ENCODE measurements at regions not wholly inside any gene's neighbourhood (a gene's known extent, or its start where the extent isn't known, plus 50 kb on each side); places are given as distances from the start of the nearest gene placed in this dataset.
"Not testable (repeated sequence)": the region's sequence is repeated elsewhere in the genome, so short reads cannot be mapped to it uniquely, and the experiment has no call there.

DNA sequence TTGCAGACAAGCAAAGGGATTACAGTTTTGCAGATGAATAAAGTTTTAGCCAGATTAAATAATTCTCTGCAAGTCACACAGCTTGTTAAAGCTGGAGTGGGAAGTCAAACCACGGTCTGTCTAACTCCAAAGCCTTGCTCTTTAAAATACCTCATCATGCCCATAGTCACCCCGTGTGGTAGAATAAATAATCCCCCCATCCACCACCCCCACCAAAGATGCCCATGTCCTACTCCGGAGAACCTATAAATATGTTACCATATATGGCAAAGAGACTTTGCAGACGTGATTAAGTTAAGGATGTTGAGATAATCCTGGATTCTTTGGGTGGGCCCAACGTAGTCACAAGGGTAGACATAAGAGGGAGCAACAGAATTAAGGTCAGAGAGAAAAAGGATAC is 118.7 kb downstream of the BEND2 start:
- DNase-seq: no peak

DNA sequence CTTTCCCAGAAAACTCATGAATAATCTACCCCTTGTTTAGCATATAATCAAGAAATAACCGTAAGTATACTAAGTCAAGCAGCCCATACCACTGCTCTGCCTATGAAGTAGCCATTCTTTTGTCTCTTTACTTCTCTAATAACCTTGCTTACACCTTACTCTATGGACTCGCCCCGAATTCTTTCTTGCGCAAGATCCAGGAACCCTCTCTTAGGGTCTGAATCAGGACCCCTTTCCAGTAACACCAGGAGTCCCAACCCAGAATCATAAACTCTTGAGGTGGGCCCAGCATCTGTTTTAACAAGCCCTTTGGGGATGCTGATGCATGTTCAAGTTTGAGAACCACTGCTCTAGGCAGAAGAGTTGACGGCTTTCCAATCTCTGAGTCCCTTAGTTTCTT is 119.6 kb downstream of the BEND2 start:
- no peak for DNase-seq

DNA sequence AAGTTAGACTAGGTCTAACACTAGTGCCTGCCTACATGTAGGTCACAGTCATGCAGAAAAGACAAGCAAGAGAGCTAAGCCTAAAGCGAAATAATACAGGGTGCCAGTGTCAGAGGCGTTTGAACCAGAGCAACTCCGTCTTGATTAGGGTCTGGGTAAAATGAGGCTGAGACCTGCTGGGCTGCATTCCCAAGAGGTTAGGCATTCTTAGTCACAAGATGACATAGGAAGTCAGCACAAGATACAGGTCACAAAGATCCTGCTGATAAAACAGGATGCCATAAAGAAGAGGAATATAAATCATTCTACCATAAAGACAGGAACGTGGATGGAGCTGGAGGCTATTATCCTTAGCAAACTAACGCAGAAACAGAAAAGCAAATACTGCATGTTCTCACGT is 120.9 kb downstream of the BEND2 start:
- DNase-seq: no peak

DNA sequence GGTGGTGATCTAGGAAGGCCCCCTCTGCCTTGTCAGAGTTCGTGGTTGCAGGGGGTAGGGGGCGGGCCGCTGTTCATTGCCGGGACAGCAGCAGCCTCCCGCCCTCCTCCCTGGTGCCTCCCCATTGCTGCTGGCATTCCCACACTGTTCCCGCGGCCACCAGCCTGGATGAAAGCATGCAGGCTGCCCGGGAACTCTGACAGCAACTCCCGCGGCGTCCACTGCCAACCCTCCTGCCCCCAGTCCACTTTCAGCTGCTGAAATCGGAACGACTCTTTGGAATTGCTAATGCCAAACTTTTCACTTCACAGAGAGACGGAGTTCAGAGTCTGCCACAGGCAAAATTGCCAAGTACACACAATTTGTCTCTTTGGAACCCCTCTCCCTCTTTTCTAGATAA is 121.9 kb downstream of the BEND2 start:
- DNase-seq: peak; percentile 2

DNA sequence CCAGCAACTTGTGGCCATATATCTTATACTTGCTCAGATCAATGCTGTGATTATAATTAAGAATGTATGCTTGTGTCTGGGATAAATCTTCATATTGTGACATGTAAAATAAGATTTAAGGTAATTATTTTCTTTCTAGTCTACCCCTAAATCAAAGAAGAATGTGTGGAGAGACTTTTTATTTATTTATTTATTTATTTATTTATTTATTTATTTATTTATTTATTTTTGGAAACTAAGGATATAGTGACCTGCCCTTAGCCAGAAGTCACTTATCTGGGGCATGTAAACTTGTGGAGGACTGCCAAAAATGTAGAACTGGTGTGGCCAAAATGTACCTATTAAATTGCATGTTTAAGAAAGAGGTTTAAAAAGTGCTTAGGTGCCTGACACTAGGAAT is 144.3 kb downstream of the BEND2 start:
- no peak for DNase-seq

DNA sequence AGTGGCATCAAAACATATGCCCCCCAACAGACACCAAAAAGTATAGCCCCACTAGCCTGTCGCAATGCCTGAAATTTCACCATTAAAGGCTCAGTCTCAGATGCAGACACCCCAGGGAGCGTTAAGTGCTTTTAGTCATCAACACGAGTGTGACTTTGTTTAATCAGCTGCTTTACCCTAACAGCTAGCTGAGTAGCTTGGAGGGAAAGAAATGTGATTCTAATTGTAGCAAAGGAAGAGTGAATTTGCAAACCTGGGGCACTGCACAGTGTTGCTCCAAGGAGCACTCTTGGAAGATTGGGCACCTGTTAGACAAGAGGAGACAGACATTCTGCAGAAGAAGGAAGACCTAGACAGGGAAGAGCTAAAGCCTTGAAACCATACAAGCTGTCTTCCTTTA is 145.1 kb downstream of the BEND2 start:
- DNase-seq: no peak

DNA sequence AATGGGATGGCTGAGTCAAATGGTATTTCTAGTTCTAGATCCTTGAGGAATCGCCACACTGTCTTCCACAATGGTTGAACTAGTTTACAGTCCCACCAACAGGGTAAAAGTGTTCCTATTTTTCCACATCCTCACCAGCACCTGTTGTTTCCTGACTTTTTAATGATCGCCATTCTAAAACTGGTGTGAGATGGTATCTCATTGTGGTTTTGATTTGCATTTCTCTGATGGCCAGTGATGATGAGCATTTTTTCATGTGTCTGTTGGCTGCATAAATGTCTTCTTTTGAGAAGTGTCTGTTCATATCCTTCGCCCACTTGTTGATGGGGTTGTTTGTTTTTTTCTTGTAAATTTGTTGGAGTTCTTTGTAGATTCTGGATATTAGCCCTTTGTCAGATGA is 152.6 kb downstream of the BEND2 start:
- not testable (repeated sequence) for DNase-seq

DNA sequence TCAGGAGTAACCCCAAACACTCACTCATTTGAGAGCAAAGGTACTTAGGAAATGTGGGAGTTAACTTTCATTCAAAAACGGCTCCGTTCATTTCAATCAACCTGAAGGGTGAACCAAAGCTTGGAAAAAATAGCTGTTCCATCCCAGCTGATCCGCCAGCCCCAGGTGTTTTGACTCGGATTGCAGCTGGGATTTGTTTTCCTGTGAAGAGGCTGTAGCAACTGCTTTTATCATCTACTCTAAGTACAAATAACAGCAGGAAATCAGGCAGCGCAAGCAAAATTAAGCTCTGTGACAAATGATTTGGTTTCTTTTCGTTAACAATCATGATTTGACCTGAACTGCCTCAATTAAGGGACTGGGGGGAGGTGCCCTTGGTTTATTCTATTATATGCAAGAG is 154.7 kb downstream of the BEND2 start:
- no peak for DNase-seq

DNA sequence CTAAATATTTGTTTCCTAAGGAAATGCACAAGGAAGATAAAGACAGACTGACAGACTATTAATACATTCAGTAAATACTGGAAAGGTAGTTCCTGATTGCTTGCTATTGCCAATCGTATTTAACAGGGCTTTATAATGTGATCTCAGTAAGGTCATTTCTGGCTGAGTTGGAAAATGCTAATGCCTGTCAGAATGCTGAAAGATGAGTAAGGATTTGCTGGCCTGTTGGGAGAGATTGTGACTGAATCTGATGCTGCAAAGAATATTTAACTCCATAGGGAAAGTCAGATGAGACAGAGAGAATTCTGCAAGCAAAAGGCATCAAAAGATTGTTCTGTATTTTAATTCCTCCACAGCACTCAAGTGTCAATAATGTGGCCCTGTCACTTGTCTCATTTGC is 169.0 kb downstream of the BEND2 start:
- no peak for DNase-seq

DNA sequence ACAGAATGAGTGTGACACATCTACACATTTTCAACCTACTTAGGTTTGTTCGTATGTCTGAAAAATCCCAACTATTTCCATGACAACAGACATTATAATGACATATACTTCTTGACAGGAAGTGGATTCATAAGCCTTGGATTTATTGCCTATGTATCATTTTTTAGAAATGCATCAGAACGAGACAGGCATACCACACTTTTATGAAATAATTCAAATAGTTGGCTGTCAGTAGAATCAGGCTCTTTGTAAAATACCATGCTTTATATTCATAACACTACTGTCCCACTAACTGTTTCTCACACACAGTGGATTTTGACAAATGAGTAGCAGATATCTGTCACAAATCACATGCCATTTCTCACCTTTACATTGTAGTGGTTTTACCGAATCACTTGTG is 173.2 kb downstream of the BEND2 start:
- no peak for DNase-seq

DNA sequence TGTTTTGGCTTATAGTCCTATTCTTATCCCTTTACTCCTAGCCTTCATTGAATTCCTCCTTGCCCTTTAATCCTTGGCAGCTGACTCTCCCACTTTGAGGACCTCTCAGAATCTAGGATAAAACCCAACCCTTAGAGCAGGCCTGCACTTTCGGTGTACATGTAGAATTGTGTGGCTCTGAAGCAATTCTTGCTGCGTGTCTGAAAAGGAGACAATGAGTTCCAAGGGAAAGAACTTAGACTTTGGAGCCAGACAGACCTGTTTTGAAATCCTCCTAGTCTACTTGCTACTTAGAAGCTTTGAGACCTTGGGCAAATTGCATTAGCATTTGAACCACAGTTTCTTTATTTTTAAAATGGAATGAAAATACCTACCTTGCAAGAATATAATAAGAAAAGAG is 175.2 kb downstream of the BEND2 start:
- DNase-seq: no peak

DNA sequence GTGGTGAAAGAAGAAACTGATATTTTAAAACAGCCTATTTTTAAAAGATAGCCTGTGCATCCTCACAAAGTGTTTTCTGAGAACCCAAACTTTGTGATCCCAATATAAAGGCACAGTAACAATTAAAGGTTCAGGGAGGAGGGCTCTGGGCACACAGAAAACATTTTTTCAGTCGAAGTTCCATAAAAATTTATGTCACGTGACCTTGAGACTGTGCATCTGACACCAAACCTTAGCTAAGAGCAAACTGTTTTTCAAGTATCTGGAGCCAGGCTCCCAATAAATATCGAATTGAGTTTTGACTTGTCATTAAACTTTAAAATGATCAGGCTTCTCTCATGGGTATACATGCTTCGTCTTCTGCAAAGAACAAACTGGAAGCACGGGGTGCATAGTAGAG is 177.9 kb downstream of the BEND2 start:
- no peak for DNase-seq

DNA sequence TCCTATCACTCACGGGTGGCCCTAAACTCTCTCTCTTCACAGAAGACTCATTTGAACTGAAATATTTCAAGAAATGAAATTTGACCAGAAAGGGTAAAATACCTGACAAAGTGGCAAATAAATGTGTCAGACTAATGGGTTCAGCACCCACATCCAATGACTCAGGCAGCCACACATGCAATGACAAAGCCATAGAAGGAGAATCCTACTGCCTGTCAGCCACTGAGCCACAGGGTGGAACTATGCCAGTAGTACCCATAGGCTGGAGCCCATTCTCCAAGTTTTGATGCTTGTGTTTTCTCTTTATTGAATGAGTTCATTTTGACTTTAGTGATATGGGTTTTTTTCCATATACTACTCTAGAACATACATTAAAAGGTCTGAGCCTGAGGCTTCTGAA is 179.0 kb downstream of the BEND2 start:
- DNase-seq: no peak

DNA sequence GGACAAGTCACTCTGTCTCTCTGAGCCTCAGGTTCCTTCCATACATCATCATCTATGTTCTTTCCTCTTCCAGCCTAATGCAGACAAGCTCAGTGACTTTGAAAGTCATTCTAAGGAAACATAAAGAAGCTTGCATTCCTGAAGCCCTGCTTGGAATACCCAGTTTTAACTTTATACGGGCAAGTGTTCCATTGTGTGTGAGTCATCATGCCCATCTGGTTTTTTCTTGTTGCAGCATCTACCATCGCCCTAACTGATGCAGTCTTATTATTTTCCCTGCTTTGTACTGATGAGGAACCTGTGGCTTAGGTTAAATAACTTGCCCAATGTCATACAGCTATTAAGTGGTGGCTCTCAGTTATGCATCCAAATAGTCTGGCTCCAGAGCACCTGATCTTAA is 177.9 kb upstream of the RAI2 start:
- no peak for DNase-seq

DNA sequence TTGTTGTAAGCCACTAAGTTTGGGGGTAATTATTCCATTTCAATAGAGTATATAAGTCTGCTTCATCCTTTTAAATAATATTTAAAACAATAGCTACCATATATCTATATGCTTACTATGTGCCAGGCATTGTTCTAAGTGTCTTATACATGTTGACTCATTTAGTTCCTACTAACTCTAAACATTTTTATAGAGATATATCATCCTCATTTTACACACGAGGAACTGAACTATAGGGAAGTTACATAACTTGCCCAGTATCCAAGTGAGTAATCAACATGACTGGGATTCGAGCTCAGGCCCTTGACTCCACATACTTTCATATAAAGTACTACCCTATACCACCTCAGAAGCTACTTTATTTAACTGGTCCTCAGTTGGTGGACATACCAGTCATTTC is 175.3 kb upstream of the RAI2 start:
- DNase-seq: no peak

DNA sequence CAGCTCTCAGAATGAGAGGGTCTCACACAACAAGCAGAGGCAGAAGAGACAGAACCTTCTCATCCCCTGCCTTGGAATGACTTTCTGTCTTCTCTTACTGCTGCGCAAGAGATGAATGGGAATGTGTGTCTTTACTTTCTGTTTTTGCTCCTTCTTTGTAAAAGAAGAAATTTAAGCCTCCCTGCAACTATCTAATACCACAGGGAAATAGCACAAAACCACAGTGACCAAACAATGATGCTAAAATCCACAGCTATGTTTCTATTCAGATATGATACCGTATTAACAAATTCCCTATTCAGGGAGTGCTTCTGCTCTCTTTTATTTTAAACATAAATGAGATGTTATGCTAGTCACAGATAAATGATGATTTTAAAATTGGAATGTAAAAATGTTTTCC is 173.8 kb upstream of the RAI2 start:
- DNase-seq: no peak

DNA sequence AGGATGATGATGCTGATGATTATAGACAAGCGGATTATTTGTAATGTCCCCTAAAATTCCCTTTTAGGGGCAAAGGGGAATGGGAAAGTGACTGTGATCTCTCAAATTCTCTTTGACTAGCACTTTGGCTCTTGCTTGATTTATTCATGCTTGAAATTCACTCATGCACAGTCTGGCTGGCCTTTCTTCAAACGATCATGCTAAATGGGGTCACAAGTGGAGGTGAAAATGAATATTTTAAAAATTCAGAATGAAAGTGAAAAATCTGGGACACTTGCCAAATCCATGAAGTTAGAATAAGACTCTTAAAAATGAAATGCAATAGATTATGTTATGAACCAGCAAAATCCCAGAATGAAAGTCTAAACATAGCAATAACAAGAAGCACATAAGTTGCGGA is 173.4 kb upstream of the RAI2 start:
- no peak for DNase-seq

DNA sequence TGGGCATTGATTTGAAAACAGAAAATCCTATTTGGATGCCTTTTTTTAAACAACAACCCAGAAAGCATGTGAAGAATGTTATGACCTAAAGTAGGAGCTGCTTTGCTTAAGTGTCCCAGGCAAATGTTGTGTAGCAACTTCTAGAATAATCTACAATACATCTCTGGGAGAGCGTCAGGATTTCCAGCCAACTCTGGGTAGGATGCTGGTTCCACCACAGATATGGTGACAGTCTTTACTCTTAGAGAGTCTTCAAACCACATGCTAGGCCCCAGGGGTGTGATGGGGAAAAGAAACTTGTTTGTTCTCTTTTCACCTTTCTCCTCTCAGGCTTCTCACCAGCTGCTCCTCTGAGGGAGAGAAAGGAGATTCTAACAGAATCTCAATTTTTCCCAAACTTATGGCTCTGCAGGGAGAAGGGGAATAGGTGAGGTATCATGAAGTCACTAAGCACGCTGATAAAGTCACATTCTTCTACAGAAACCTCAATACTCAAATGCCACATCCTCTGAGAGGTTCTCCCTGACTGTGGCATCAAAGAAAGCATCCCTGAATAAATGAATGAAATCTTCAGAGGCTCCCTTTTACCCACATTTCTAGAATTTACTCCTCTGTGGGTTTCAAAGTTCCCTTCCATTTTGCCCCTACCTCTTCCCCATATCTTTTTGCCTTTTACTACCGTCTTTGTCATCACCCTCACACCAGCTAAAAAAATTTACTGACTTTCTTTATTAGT is 171.6 kb upstream of the RAI2 start:
- no peak for DNase-seq

DNA sequence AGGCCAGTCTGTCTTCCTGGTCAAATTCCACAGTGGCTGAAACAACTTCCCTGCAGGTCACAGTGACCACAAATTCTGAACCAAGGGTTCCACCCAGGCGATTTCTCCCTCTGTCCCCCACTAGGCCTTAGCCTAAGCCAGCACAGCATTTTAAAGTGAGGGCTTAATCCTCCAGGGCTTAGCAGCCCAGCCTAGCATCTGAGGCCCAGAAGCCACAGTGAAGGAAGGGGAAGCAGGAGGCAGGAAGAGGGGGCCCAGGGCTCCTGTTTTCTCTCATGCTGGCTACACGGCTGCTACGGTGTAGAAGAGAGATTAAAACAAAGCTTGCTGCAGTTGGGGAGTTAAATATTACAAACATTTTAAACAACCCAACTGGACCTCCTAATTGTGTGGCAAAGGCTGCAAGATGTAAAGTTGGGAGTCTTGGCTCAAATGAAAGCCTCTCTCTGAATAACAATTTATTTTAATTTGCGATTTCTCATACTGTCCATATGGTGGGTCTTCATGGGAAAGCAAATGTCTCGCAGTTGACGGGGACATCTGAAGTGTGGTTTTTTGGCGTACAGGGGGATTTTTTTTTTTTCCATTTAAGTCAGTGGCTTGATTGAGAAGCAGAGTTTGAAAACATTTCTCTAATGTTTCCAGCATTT is 170.8 kb upstream of the RAI2 start:
- DNase-seq: no peak

DNA sequence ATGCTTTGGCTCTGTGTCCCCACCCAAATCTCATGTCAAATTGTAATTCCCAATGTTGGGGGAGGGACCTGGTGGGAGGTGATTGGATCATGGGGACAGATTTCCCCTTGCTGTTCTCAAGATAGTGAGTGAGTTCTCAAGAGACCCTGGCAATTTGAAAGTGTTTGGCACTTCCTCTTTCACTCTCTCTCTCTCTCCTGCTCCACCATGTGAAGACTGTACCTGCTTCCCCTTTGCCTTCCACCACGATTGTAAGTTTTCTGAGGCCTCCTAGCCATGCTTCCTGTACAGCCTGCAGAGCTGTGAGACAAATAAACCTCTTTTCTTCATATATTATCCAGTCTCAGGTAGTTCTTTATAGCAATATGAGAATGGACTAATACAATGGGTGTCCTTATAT is 169.6 kb upstream of the RAI2 start:
- not testable (repeated sequence) for DNase-seq

DNA sequence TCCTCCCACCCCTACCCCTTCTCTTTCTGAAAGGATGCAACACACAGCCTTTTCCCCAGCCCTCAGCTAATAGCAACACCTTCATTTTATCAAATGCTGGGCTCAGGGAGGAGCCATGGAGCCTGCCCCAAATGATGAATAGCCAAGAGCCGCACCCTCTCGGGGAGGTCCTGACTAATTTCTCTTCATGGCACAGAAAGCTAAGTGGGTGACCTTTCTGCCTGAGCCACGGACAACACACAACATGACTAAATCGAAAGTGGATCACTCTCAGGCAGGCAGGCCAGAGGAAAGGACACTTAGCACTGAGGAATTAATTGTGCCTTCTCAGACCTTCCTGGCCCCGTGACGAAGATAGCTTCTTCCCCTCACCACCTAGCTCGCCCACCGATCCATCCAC is 165.1 kb upstream of the RAI2 start:
- DNase-seq: no peak

DNA sequence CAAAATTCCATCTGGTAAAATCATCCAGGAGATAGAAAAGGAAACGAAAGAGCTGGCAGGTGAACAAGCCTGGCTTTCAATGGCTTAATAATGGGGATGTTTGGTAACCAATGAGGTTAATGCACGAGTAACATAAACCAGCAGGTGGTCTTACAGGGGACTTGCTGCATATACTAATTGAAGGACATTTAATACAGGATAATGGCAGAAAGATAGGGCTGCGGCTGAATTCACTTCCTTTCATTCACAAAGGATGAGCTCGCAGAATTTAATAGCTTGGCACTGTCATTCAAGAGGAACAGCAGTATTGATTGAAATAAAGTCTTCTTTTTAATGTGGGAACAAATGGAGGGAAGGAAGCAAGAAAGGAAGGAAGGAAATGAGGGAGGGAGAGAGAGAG is 156.3 kb upstream of the RAI2 start:
- no peak for DNase-seq

DNA sequence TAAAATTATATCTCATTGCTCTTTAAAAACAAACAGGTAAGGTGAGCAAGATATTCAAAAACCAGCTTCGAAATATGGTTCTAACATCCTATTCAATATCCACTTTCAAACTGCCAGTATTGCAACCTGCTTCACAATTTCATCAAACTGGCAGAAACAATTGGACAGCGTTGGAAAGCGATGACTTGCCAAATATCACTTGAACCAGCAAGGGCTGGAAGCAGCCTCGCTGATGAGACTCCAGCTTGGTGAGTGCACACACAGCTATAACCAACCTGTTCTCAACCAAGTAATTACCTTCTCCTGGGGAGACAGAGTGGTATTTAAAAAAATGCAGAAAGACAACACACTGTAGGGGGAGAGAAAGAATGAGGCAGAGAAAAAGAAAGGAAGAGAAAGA is 155.8 kb upstream of the RAI2 start:
- DNase-seq: no peak

DNA sequence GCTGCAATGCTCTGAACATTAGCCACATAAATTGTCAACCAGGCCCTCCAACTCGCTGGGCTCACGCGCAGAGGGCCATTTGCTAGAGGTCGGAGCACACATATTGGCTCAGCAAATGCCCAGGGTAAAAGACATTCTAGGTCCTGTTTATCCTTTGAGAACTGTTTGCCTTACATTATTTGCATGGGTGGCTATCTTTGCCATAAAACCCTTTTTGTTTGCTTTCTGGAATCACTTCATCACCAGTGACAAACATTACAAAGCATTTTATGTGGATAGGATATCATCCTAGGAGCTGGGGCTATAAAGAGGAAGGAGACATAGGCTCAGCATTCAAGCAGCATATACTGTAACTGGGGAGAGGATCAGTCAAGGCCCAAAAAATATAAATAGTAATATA is 149.2 kb upstream of the RAI2 start:
- no peak for DNase-seq

DNA sequence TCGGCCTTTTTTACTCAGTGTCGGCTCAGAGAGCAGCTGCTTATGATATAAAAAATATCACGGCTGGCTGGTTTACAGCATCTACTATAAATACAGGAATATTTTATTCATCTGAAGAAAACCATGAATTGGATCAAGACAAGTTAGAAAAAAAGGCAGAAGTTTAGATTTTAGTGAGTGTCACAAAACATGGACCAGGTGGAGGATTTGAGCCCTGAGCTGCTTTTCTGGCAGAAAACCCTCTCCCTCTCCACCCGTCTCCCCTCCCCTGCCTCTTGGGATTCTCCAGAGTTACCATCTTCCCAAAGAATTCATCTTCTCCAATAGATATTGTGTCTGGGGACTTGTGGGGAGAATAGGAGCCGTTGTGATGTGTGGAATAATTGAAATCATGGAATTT is 142.8 kb upstream of the RAI2 start:
- no peak for DNase-seq

Data from hindlimb muscle (tissue), 1 donor.